HUES6 (cell line): ENCODE measurements at regions not wholly inside any gene's neighbourhood (a gene's known extent, or its start where the extent isn't known, plus 50 kb on each side); places are given as distances from the start of the nearest gene placed in this dataset.

Experiments used
- H3K27ac ChIP-seq: 2 replicates; pipeline ENCODE4 v1.7.0; 2013; ENCODE audit warnings: low read depth, mild to moderate bottlenecking, low read length, inconsistent platforms
- H3K27me3 ChIP-seq: 2 replicates; pipeline ENCODE4 v1.6.1; 2013; ENCODE audit warnings: low read length; ENCODE audit not compliant: control insufficient read depth, insufficient read depth
- H3K36me3 ChIP-seq: 2 replicates; pipeline ENCODE4 v1.6.1; 2013; ENCODE audit warnings: low read length; ENCODE audit not compliant: control insufficient read depth, insufficient read depth
- H3K4me1 ChIP-seq: 2 replicates; pipeline ENCODE4 v1.6.1; 2013; ENCODE audit warnings: low read length; ENCODE audit not compliant: control insufficient read depth, insufficient read depth
- H3K4me3 ChIP-seq: 2 replicates; pipeline ENCODE4 v1.5.1; 2013; ENCODE audit warnings: low read depth, low read length
- H3K9ac ChIP-seq: one replicate; pipeline ENCODE4 v1.6.1; 2013; ENCODE audit warnings: mild to moderate bottlenecking, low read length
- H3K9me3 ChIP-seq: 2 replicates; pipeline ENCODE4 v1.6.1; 2013; ENCODE audit warnings: low read depth, low read length; ENCODE audit not compliant: control insufficient read depth, insufficient read depth

DNA sequence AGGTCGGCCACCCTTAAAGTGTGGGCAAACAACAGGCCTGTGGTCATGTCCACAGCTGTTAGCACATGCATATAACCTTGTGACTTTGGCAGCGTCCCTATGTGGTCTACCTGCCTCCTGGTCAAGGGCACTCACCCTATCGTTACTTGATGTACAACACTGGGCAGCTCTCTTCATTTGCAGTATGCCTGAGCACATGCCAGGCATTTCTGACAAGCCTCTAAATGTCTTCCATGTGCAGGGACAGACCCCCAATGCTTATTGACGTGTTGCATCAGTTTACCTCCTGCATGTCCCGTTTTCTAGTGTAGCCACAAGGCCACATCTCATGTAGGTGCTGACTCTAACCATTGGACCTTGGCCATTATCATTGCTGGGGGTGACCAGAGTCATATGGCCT, 731.7 kb upstream of the MIR17HG start:
- H3K4me1 ChIP-seq = no peaks in the 10 kb centered on the region
- H3K27ac ChIP-seq = no peak overlapping the region
- no peaks in the 10 kb centered on the region for H3K27me3 ChIP-seq
- H3K4me3 ChIP-seq = no peak overlapping the region
- peaks cover 30% of the 10 kb centered on the region for H3K9me3 ChIP-seq
- H3K36me3 ChIP-seq = no peaks in the 10 kb centered on the region
- no peak overlapping the region for H3K9ac ChIP-seq

DNA sequence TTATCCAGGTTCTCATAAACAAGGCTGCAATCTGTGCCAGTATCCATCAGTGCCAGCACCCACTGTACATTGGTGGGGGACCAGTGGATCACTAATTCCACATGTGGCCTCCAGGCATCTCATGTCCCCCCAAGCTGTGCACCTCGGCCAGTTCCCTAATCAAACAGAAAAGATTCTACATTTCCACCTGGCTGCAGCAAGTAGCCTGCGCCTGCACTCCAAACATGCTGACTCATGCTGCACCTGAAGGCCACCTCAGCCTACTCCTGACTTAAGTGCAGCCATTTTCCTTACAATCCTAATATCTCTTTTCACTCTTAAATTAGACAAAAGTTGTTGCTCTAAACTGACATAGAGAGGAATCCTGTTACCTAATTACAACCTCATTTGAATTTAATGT, 729.4 kb upstream of the MIR17HG start:
- no peak overlapping the region for H3K4me3 ChIP-seq
- H3K36me3 ChIP-seq = no peaks in the 10 kb centered on the region
- H3K4me1 ChIP-seq = no peaks in the 10 kb centered on the region
- no peak overlapping the region for H3K9ac ChIP-seq
- H3K9me3 ChIP-seq = peaks cover 30% of the 10 kb centered on the region
- no peaks in the 10 kb centered on the region for H3K27me3 ChIP-seq
- H3K27ac ChIP-seq = no peak overlapping the region

DNA sequence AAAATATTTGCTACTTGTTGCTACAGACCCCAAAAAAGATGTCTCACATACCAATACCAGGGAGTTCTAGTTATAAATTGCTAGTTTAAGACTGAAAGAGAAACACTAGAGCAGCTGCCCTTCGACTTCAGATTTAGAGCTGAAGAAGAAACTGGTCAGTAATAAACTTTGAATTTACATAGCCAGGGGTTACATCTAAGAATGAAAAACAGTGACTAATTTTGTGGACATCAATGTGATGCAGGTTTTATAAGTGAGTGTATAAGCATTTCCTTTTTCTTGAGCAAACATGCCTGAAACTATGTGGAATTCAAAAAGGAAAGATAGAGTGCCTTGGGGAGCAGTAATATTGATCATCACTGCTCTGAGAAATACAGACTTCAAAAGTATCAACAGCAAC, 724.9 kb upstream of the MIR17HG start:
- no peaks in the 10 kb centered on the region for H3K36me3 ChIP-seq
- H3K9ac ChIP-seq = no peak overlapping the region
- no peaks in the 10 kb centered on the region for H3K4me1 ChIP-seq
- no peak overlapping the region for H3K4me3 ChIP-seq
- H3K9me3 ChIP-seq = peaks cover 13% of the 10 kb centered on the region
- no peaks in the 10 kb centered on the region for H3K27me3 ChIP-seq
- H3K27ac ChIP-seq = no peak overlapping the region

DNA sequence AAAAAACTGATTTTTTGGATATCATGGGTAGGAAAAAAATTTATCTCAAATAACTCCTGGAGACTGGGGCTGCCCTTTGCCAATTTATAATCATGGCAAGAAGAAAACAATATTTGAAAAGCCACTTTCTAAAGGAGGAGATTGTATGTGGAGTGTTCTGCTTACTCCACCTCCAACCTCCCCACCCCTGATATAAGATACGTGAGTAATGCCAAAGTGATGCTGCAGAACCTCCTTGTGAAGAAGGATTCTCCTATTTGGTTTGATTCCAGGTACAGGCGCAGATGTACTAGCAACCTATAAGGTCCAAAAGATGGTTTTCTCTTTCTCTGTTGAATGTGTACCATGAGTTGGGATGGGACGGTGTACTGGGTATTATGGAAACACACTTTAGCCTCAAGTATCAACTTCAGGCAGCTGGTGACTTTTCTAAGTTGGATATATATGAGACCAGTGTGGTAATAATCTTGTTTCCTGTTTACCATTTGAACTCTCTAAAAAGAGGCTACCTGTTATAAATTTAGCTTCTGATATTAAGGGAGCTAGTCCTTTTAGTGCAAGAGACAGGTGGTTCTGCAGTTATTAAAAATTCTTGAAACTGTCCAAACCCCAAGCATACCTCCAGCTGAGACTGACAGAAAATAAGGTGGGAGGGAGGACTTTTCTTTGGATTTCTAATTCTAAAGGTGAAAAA, 724.0 kb upstream of the MIR17HG start:
- H3K9ac ChIP-seq = no peak overlapping the region
- no peak overlapping the region for H3K27ac ChIP-seq
- no peaks in the 10 kb centered on the region for H3K4me1 ChIP-seq
- peaks cover 4% of the 10 kb centered on the region; the same call in 1 of the 2 replicates for H3K9me3 ChIP-seq
- no peak overlapping the region for H3K4me3 ChIP-seq
- H3K27me3 ChIP-seq = no peaks in the 10 kb centered on the region
- H3K36me3 ChIP-seq = no peaks in the 10 kb centered on the region

DNA sequence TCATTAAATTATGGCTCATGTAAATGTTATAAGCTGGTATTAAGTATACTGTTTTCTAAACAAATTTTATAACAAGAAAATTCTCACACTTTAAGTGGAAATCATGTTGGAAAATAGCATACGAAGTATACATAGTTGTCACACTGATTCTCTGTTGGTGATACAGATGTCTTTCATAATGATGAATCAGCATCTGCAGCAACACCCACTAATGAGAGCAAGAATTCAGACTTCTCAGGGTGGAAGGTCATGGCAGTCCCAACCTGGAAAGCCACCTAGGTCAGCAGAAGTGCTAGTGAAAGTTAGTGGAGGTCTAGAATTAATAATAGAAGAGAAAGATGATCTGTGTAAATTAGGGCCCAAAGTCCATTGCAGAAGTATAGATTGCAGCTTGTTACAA, 719.7 kb upstream of the MIR17HG start:
- Histone ChIP-seq H3K9me3 (no peaks in the 10 kb centered on the region), H3K27ac (no peak overlapping the region), H3K9ac (no peak overlapping the region), H3K36me3 (no peaks in the 10 kb centered on the region), H3K27me3 (no peaks in the 10 kb centered on the region), H3K4me1 (no peaks in the 10 kb centered on the region), H3K4me3 (no peak overlapping the region)

DNA sequence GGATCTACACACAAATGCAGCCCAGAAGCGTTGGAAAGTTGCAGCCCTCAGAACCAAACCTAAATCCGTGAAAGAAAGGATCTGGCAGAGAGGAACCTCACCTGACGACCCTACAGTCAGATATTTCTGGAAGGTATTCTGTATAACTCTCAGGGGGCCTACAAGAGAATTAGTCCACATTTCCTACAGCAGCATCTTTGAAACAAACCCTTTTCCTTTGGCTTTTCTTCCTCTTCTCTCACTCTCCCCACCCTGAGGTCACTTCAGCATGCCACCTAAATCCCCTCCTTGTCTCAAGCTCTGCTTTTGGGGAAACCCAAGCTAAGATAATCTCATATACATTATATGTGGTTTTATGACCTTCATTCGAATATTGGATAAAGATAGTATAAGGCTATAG, 719.0 kb upstream of the MIR17HG start:
- Histone ChIP-seq H3K27ac (no peak overlapping the region), H3K36me3 (no peaks in the 10 kb centered on the region), H3K4me1 (no peaks in the 10 kb centered on the region), H3K9ac (no peak overlapping the region), H3K27me3 (no peaks in the 10 kb centered on the region), H3K4me3 (no peak overlapping the region), H3K9me3 (no peaks in the 10 kb centered on the region)

DNA sequence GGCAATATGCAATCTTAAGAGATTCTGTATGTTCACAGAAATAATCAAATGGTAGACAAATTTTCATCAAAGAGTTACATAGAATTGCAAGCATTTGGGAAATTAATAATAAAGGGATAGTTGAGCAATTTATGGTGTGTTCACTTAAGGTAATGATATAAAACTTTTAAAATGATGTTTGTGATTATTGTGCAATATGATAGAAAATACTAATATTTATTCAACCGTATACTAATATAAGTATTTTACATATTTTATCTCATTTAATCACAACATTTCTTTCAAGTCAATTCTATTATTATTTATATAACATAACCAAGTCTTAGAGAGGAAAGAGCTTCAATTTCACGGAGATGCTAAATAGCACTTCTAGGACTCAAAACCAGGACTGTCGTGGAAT, 716.8 kb upstream of the MIR17HG start:
- H3K27me3 ChIP-seq = no peaks in the 10 kb centered on the region
- no peak overlapping the region for H3K27ac ChIP-seq
- H3K36me3 ChIP-seq = no peaks in the 10 kb centered on the region
- no peak overlapping the region for H3K4me3 ChIP-seq
- no peak overlapping the region for H3K9ac ChIP-seq
- H3K4me1 ChIP-seq = no peaks in the 10 kb centered on the region
- no peaks in the 10 kb centered on the region for H3K9me3 ChIP-seq

DNA sequence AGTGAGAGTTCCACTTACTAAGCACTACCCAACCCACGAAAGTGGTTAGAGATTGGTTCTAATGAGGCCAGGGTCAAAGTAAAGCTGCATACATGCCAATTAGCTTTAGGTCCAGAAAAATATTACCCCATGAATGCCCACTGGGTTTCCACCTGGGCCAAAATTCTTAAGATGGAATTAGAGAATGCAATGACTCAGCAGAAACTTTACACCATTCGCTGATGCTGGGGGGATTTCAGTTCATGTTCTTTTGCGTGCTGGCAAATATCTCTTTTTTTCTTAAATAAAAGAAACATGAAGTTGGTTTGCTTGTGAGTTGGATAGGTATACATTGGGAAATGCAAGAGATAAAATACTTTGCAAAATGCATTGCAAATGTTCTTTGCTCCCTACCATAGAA, 715.3 kb upstream of the MIR17HG start:
- Histone ChIP-seq H3K27ac (no peak overlapping the region), H3K9me3 (no peaks in the 10 kb centered on the region), H3K36me3 (no peaks in the 10 kb centered on the region), H3K27me3 (no peaks in the 10 kb centered on the region), H3K4me1 (no peaks in the 10 kb centered on the region), H3K4me3 (no peak overlapping the region), H3K9ac (no peak overlapping the region)

DNA sequence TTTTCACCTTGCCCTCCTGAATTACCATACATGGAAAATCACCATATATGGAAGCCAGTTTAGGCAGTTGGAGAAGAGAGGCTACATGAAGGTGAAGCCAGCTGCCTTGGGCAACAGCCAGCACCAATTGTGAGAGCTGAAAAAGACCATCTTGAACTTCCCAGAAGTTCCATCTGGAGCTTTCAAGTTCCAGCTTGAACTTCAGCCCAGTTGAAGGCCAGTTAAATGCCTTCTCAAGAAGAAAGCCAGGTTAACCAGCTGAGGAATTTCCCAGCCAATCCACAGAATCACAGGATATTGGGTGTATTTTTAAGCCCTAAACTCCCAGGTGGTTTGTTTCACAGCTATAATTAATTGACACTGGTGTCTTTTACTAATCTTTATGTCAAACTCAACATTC, 713.6 kb upstream of the MIR17HG start:
- Histone ChIP-seq H3K36me3 (no peaks in the 10 kb centered on the region), H3K9me3 (no peaks in the 10 kb centered on the region), H3K27ac (no peak overlapping the region), H3K4me1 (no peaks in the 10 kb centered on the region), H3K4me3 (no peak overlapping the region), H3K27me3 (no peaks in the 10 kb centered on the region), H3K9ac (no peak overlapping the region)

DNA sequence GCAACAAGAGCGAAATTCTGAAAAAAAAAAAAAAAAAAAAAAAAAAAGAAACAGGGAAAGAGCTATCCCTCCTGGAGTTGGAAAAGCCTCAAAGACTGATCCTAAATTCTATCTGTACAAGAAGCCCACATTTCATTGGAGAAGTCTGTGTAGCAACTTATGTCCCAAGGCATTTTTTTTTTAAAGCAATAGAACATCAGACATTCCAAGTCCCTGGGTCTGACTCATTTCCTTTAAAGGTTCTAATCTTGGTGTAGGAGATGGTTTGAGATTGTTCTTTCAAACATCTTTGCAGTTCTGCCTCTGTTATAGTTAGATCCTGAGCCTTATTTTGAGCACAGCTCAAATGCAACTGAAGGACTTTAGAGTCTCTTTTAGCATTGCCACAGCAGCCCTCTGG, 706.5 kb upstream of the MIR17HG start:
- no peak overlapping the region for H3K4me3 ChIP-seq
- peaks cover 22% of the 10 kb centered on the region for H3K9me3 ChIP-seq
- H3K4me1 ChIP-seq = no peaks in the 10 kb centered on the region
- no peak overlapping the region for H3K27ac ChIP-seq
- no peak overlapping the region for H3K9ac ChIP-seq
- no peaks in the 10 kb centered on the region for H3K36me3 ChIP-seq
- no peaks in the 10 kb centered on the region for H3K27me3 ChIP-seq

DNA sequence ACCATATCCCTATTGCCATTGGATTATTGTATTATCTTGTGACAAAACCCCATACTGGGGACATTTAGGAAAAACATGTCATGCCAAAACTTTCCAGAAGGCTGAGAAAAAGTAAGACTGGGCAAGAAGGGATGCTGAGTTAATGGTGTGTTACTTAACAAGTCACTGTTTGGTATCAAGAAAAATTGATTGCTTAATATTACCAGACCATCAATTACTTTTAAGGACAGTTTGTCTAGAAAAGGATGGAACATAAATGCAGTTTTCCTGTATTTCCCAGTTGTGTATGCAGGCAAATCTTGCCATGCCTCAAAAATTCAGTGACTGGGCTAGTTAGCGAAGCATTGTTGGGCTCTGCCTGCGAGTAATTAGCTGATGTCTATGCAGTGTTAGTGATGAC, 705.6 kb upstream of the MIR17HG start:
- H3K4me1 ChIP-seq = no peaks in the 10 kb centered on the region
- no peak overlapping the region for H3K9ac ChIP-seq
- H3K27me3 ChIP-seq = no peaks in the 10 kb centered on the region
- H3K27ac ChIP-seq = no peak overlapping the region
- H3K36me3 ChIP-seq = no peaks in the 10 kb centered on the region
- H3K4me3 ChIP-seq = no peak overlapping the region
- peaks cover 26% of the 10 kb centered on the region for H3K9me3 ChIP-seq

DNA sequence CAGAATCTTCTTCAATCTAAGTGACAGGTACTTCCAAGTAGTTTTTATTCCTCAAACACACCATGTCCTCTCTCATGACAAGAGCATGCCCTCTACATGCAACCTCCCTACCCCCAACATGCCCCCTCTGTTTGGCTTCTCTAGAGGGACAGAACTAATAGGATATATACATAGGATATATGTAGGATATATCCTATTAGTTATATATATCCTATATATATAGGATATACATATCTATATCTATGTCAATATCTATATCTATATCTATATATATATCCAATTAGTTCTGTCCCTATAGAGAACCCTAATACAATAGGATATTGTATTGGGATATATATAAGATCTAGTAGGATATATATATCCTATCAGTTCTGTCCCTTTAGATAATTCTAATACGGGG, 701.9 kb upstream of the MIR17HG start:
- Histone ChIP-seq H3K9me3 (peaks cover 26% of the 10 kb centered on the region), H3K9ac (no peak overlapping the region), H3K27ac (no peak overlapping the region), H3K4me1 (no peaks in the 10 kb centered on the region), H3K36me3 (no peaks in the 10 kb centered on the region), H3K27me3 (no peaks in the 10 kb centered on the region), H3K4me3 (no peak overlapping the region)
